ENCODE measurements at regions not wholly inside any gene's neighbourhood (a gene's known extent, or its start where the extent isn't known, plus 50 kb on each side); places are given as distances from the start of the nearest gene placed in this dataset.

DNA sequence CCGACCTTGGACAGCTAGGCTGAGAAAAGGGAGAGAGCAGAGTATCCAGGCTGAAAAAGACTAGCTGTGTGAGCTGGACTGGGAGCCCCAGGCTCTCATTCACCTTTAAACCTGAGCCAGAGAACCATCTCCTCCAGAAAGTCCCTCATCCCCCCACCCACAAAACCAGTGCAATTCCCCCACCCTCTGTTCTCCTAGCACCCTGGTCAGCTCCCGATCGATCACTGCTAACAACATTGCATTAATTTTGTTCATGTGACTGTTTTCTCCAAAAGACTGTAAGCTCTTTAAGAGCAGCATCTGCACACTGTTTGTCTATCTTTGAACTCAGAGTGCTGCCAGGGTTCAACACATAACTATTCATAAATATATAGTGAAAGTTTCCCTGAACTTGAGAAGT lies 67.1 kb upstream of the NFASC start:
- TF ChIP-seq, protein P1, sequence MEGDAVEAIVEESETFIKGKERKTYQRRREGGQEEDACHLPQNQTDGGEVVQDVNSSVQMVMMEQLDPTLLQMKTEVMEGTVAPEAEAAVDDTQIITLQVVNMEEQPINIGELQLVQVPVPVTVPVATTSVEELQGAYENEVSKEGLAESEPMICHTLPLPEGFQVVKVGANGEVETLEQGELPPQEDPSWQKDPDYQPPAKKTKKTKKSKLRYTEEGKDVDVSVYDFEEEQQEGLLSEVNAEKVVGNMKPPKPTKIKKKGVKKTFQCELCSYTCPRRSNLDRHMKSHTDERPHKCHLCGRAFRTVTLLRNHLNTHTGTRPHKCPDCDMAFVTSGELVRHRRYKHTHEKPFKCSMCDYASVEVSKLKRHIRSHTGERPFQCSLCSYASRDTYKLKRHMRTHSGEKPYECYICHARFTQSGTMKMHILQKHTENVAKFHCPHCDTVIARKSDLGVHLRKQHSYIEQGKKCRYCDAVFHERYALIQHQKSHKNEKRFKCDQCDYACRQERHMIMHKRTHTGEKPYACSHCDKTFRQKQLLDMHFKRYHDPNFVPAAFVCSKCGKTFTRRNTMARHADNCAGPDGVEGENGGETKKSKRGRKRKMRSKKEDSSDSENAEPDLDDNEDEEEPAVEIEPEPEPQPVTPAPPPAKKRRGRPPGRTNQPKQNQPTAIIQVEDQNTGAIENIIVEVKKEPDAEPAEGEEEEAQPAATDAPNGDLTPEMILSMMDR (IDR thresholded peaks at IDR 0.05), result no peak
- no peak for TF ChIP-seq POLR2A (IDR thresholded peaks at IDR 0.05)
